ENCODE measurements at regions not wholly inside any gene's neighbourhood (a gene's known extent, or its start where the extent isn't known, plus 50 kb on each side); places are given as distances from the start of the nearest gene placed in this dataset.
A peak's percentile ranks its signal among the peaks of the same experiment; 100 is the strongest.

DNA sequence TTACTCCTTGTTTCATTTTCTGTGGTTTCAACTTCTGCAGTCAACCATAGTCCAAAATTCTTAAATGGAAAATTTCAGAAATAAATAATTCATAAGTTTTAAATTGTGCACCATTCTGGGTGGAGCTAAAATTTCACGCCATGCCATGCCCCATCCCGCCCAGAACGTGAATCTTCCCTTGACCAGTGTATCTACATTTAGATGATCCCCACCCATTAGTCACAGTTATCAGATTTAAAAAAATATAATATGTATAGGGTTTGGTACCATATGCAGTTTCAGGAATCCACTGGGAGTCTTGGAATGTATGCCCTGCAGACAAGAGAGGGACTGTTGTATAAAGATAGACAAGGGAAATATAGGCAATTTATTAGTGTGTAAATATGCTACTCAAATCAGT, 759.7 kb upstream of the ZNF608 start:
- no peak for DNase-seq (ENCODE audit: low read depth in 4 of 4, low spot score in 3 of 4)

DNA sequence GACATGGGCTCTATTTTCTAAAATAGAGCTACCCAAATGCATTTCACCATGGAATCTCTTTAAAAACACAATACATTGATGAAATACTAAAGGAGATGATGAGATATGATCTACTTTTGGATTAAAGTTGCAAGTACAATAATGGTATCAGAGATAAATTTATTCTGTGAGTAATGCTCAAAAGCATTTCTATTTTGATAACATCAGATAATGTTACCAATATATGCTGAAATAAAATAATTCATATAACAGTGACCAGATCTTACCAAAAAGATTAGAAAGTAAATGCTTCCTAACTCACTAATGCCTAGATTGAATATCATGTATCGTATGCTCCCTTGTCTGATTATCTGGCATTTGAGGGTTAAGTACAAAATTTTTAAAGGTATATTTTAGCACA, 761.8 kb upstream of the ZNF608 start:
- no peak for DNase-seq (ENCODE audit: low read depth in 4 of 4, low spot score in 3 of 4)

DNA sequence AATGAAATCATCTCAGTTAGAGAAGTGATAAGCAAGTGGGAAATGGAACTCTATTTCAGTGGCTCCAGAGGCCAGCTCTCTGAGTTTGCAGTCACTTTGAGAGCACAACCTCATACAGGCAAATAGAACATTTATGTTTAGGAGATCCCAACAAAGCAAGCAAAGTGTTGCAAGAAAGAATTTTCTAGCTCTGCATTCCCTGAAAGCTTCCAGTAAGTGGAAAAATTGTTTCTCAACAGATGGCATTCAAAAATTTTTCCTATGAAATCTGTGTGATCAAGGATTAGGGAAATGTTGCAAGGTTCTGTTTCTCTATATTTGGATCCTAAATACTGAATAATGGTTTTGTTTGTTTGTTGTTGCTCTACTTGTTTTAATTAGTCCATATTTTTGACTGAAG, 764.2 kb upstream of the ZNF608 start:
- DNase-seq (ENCODE audit: low read depth in 4 of 4, low spot score in 3 of 4): no peak

DNA sequence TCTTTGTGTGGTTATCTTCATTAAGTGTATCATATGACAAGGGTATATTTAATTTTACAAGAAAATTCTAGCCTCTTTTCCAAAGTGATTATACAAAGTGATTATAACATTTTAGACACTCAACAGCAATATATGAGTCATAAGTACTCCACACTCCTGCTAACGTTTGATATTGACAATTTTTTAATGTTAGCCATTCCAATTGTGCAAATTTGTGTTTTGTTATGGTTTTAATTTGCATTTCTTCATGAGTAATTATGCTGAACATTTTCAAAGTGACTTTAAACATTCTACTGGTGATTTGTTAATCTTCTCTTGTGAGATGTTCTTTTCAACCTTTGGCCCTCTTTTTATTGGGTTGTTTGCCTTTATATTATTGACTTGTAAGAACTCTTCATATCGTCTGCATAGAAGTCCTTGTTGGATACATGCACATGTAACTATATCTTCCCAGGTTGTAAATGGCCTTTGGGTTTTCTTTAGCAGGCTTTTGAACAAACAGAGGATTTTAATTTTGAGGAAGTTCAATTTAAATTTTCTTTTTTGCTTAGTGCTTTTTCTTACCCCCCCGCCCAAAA, 771.6 kb upstream of the ZNF608 start:
- DNase-seq (ENCODE audit: low read depth in 4 of 4, low spot score in 3 of 4): no peak

DNA sequence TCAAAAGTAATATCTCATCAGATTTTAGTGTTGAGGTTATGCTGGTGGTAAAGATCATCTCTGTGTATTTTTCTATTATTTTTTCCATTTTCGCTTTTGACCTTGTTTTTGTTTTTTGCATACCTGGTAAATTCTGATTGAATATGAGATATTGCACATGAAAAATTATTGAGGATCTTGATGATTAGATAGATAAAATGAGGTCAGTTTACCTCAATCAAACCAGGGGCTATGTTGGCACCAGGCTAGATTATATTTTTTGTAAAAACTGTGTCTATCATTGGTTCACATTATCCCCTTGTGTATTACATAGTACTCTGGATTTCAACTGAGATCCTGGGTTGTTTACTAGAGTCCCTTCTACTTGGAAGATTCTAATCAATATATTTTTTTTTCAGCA, 774.9 kb upstream of the ZNF608 start:
- DNase-seq (ENCODE audit: low read depth in 4 of 4, low spot score in 3 of 4): no peak

DNA sequence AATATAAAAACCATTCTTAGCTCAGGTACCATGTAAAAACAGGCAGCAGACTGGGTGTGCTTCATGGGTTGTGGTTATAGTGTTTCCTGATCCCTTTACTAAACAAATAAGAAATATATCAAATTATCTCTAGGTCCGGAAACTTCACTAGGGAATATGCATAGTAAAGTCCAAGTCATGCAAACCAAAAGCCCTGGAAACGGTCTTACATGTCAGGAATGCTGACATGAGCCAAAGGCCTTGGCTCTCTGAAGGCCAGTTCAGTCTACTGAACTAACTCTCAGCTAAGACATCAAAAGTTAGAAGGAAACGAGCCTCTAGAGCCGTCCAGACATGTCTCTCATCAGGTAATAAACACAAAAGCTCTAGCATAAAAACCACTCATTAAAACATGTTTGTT, 778.9 kb upstream of the ZNF608 start:
- DNase-seq (ENCODE audit: low read depth in 4 of 4, low spot score in 3 of 4): no peak

DNA sequence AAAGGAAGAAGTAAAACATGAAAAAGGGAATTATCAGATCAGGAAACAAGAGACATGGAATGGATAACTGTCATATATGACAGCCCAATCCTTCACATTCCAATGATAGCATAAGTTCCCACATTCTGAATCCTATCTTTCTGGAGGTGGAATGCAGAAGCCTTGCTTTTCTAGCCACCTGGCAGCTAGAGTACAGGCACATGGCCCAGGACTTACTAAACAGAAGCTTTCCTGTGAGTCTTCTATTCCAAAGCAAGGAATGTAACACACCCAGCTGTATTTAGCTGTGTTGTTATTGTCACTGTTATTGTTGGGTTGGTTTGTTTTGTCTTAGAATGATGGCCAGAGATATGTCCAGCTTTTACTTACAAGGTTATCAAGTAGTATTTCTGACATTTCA, 780.5 kb upstream of the ZNF608 start:
- DNase-seq (ENCODE audit: low read depth in 4 of 4, low spot score in 3 of 4): no peak

DNA sequence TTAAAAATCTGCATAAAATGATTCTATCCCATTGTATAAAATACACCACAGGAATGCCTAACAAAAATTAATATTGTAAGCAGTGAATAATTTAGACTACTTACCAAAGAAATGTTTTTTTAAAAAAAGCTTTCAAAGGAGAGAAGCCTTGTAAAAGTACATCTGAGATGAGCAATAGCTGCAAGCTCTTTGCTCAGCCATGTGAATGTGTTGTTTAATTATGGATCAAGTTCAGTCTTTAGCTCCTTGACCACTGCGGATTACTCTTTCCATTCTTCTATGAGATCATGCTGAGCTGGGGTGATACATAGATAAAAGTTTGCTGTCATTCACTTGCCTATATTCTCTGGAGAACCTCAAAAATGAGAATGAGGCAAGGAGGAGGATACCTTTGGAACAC, 782.4 kb upstream of the ZNF608 start:
- DNase-seq (ENCODE audit: low read depth in 4 of 4, low spot score in 3 of 4): no peak

DNA sequence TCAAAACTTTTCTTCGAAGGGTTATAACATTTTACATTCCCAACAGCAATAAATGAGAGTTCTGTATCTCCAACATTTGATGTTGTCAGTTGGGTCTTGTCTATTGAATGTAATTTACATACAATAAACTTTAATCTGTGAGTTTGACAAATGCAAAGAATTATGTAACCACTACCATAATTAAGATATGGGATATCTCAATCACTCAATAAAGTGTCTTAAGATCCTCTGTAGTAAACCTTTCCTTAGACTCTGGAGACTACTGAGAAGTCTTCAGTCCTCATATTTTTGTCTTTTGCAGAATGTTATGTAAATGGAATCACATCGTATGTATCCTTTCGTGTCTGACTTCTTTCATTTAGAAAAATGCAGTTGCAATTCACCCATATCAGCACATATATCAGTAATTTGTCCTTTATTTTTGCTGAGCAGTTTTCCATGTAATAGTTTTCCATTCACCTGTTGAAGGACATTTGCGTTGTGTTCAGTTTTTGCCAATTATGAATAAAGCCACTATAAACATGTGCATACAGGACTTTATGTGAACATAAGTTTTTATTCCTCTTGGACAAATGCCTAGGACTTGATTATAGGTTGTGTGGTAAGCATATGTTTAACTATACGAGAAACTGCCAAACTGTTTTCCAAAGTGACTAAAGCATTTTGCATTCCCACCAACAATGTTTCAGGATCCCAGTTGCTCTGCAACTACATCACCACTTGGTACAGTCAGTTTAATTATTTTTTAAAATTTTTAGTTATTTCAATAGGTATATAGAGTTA, 784.6 kb upstream of the ZNF608 start:
- DNase-seq (ENCODE audit: low read depth in 4 of 4, low spot score in 3 of 4): no peak

DNA sequence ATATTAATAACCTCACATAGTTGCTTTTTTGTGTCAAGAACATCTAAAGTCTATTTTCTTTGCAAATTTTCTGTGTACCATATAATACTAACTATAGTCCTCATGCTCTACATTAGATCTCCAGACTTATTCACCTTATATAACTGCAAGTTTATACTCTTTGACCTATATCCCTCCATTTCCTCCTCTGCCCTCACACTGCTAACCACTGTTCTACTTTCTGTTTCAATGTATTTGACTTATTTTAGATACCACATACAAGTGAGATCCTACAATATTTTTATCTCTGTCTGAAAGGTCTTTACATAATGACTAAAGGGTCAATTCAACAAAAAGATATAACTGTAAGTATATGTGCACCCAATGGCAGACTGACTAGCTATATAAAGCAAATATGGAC, 789.7 kb upstream of the ZNF608 start:
- no peak for DNase-seq (ENCODE audit: low read depth in 4 of 4, low spot score in 3 of 4)

DNA sequence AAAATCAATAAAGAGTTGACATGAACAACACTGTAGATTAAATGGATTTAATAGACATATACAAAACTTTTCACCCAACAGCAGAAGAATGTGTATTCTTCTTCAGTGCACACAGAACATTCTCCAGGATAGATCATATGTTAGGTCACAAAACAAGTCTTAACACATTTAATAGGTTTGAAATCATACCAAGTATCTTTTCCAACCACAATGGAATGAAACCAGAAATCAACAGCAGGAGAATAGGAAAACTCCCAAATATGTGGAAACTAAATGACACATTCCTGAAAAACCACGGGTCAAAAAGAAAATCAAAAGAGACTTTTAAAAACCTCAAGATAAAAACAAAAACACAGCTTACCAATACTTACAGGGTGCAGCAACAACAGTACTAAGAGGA, 790.1 kb upstream of the ZNF608 start:
- DNase-seq (ENCODE audit: low read depth in 4 of 4, low spot score in 3 of 4): no peak

DNA sequence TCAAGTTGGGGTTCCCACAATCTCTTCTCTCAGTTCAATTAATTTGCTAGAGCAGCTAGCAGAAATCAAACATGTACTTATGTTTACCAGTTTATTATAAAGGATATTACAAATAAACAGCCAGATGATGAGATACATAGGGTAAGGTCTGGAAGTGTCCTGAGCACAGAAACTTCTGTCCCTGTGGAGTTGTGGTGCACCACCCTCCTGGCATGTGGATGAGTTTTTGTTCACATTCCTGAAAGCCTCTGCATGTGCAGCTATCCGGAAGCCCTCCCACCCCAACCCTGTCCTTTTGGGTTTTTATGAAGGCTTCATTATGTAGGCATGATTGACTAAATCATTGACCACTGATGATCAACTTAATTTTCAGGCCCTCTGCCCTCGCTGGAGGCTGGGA, 791.2 kb upstream of the ZNF608 start:
- DNase-seq (ENCODE audit: low read depth in 4 of 4, low spot score in 3 of 4): no peak

DNA sequence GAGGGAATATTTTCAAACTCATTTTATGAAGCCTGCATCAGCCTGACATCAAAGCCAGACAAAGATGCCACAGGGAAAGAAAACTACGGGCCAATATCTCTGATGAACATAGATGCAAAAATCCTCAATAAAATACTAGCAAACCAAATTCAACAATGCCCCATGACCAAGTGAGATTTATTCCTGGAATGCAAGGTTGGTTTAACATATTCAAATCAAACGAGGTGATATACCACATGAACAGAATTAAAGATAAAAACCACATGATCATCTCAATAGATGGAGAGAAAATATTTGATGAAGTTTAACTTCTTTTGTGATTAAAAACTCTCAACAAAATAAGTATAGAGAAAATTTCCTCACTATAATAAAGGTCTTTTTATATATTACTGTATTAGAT, 792.0 kb upstream of the ZNF608 start:
- no peak for DNase-seq (ENCODE audit: low read depth in 4 of 4, low spot score in 3 of 4)

DNA sequence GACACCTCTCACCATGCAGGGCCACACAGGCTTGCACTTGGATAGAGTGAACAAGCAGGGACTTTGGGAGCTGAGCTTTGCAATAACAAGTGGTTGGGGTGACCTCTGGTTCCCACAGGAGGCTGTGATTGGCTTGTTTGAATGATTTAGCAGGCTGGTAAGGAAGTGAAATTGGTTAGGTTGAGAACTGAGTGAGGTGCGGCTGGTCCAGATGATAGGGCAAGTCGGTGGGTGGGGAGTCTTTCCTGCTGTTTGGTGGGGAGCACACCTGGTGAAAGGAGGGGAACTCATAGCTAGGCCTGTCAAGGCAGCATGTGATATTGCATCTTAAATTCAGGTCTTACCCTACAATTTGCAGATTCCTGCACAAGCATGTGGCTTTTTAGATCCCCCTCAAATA, 794.6 kb upstream of the ZNF608 start:
- no peak for DNase-seq (ENCODE audit: low read depth in 4 of 4, low spot score in 3 of 4)

DNA sequence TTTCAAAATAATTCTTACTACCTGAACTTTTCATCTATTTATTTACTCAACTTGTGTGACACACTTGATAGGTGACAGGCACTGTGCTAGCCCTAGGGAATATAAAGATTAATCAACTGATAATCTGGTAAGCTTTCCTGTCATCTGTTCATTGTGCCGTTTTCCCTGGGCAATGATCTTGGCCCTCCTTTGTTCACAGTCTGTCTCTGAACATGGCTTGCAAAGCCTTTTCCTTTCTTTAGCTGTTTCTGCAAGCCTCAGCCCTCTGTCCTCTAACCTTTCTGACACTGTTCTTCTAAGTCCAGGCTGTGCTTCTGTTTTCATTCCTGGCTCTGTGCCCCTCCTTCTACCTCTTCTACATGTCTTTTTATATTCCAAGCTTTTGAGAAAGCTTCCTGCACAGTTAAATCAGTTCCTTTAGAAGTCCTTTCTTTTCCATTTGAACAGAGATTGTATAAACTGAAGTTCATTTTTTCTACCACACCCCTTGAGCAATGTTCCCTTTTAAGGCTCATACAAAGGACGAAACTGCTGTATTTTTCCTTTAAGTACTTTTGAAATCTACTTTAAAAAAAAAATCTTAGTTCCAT, 803.0 kb upstream of the ZNF608 start:
- DNase-seq (ENCODE audit: low read depth in 4 of 4, low spot score in 3 of 4): peak in 3 of 4 donors; percentile 2 to 17 (median 4)

DNA sequence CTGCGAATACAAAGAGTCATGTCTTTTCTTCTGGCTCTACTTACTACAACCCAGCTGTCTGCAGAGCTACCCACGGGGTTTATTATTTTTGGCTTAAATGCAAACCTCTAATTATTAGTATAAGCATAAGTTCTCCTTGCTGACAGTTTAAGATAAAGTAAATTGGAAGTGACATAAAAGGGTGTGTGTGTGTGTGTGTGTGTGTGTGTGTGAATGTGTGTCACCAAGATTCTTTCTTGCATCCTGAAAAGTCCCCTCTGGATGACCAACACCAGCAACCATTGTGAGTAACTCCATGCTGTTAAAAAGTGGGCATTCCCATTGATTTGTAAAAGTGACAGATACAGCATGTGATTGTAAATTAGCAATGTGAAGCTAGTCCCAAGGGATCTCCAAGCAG, 803.8 kb upstream of the ZNF608 start:
- DNase-seq (ENCODE audit: low read depth in 4 of 4, low spot score in 3 of 4): peak in 3 of 4 donors; percentile 38 to 45 (median 40)

DNA sequence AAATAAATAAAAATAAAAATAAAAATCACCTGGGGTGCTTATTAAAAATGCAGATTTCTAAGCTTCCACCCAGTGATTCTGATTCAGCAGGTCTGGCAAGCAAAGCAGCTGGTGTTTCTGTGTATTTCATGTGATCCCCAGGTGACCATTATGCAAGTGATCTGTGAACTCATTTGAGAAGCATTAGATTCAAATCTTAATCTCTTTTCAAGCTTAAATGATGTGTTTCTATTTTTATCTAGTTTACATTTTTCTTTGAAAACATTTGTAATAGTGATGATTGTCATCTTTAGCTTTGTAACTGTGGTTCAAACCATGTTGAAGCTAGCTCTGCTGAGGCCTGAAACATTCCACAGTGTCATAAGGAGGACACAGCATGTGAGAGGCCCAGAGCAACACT, 804.8 kb upstream of the ZNF608 start:
- no peak for DNase-seq (ENCODE audit: low read depth in 4 of 4, low spot score in 3 of 4)

DNA sequence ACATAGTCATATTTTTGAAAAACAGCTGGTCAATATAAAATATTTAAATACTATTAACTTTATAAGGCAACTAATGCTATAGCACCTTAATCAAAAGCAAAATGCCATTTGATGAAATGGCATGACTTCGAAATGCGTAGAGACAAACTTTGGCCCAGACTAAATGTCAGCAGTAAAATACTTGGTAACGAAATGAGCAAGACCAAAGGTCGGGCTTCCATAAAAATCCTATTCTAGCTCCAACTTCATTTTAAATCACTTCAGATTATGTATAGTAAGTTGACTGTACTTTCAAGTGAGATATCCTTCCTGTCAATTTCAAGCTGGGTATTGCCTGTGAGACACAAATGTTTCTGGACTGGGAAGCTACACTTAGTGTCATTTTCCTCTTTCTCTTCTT, 805.4 kb upstream of the ZNF608 start:
- DNase-seq (ENCODE audit: low read depth in 4 of 4, low spot score in 3 of 4): no peak

DNA sequence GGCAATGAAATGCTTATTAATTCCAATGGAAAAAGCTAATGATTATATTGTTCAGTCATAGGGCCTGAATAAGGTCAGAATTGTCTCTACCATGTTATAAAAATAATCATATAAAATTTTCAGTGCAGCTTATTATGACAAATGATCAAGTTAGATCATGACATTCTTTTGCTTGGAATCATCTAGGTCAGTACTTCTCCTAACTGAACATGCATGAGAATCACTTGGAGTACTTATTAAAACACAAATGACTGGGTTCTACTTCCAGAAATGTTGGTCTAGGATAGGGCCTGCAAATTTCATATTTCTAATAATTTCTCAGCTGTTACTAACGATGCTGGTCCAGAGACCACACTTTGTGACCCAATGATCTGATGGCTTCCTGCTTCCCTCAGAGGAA, 806.0 kb upstream of the ZNF608 start:
- no peak for DNase-seq (ENCODE audit: low read depth in 4 of 4, low spot score in 3 of 4)

DNA sequence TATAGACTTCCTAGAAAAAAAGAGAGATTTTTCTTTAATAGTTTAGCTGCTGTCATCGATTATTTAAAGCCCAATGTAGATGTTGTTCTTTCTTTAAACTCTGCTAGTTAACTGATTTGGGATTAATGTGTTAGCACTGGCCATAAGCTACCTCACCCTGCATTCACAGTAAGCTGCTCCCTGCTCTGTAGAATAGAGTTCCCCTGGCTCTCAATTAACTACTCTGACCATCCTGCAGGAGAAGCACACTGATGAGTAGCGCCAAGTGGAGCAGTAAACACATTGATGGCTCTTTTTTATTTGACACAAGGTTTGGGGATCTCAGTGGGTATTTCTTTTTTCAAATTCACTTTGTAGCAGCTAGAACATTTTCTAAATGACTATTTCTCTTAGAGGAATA, 807.9 kb upstream of the ZNF608 start:
- no peak for DNase-seq (ENCODE audit: low read depth in 4 of 4, low spot score in 3 of 4)

DNA sequence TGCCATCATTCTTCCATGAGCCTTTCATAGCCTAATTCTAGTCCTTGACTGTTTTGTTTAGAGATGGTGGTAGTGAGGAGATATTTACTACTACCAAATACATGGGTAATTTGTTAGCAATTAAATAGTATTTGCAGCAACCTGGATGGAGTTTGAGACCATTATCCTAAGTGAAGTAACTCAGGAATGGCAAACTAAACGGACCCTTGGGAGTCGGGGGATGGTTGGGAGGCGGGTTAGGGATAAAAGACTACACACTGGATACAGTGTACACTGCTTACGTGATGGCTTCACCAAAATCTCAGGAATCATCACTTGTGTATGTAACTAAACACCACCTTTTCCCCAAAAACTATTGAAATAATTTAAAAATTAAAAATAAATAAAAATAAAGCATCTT, 809.2 kb upstream of the ZNF608 start:
- no peak for DNase-seq (ENCODE audit: low read depth in 4 of 4, low spot score in 3 of 4)

DNA sequence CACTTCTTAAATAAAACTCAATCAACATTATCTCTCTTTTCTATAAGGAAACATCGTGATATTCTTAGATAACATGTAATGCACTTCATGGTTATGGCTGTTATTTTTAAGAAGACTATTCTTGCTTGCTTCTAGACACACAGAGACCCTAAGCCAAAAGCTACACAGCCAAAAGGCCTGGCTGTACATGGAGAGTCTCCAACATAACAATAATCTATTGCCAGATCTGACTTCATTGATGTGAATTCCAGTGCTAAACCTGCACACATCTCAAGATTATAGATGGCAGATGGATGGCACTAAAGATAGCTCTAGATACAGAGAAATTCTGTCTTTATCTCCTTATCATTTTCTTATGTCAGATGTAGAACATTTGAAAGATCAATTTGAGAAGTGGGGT, 811.6 kb upstream of the ZNF608 start:
- no peak for DNase-seq (ENCODE audit: low read depth in 4 of 4, low spot score in 3 of 4)
